ENCODE measurements at regions not wholly inside any gene's neighbourhood (a gene's known extent, or its start where the extent isn't known, plus 50 kb on each side); places are given as distances from the start of the nearest gene placed in this dataset.
"Not testable (repeated sequence)": the region's sequence is repeated elsewhere in the genome, so short reads cannot be mapped to it uniquely, and the experiment has no call there.

DNA sequence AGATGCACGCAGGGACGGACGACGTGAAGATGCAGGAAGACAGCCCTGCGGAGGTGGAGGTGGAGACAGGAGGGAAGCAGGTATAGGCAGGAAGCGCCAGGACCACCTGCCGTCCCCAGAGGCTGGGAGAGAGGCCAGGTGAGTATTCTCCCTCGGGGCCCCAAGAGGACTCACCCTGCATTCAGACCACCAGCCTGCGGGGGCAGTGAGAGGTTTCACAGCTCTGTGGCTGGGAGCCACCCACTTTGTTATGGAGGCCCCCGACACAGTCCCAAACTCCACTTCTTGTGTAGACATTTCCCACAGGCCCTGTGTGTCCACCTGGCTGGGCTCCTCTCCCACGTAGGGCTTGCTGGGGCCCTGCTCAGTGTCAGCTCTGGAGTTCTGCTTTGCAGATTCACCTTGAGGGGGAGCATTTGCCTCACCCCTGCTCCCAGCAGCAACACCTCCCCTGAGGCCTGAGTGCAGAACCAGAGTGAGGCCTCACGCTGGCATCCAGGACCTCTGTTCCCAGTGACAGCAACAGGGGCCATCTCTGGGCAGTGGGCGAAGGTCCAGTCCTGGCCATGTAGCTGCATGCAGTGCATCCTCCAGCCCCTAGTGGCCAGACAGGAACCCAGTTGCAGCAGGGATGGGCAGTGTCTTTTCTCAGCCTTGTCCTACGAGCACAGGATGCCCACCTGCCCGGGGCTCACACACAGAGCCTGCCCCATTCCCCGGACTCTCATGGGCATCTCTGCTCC lies 119.4 kb upstream of the IQSEC1 start:
- DNase-seq: no peak

DNA sequence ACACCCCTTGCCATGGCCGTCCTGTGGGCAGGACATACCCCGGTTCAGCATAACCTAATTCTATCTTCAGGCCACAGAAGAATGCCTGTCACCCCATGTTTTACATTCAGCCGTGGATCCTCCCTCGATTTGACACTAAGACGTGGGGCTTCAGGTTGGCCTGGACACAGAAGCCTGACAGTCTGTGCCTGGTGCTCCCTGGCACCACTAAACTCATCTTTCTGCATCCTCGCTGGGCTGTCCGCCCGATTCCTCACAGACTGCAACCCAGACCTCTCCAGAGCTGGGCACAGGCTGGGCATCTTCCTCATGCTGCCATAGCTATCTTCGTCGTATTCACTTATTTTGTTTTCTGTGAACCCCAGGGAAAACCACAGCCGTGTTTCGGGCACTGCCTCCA lies 117.8 kb upstream of the IQSEC1 start:
- DNase-seq: no peak

DNA sequence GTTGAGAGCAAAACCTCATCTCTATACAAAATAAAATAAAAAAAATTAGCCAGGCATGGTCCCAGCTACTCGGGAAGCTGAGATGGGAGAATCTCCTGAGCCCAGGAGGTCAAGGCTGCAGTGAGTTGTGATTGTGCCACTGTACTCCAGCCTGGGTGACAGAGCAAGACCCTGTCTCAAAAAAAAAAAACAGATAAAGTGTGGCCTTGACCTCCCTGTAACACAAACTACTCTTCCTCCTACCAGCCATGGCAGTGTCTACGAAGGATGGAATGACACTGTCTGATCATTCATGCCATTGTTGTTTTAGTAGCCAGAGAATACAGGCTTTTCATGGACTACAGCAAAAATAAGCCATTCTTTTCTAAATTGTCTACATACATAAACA lies 117.1 kb upstream of the IQSEC1 start:
- DNase-seq: no peak

DNA sequence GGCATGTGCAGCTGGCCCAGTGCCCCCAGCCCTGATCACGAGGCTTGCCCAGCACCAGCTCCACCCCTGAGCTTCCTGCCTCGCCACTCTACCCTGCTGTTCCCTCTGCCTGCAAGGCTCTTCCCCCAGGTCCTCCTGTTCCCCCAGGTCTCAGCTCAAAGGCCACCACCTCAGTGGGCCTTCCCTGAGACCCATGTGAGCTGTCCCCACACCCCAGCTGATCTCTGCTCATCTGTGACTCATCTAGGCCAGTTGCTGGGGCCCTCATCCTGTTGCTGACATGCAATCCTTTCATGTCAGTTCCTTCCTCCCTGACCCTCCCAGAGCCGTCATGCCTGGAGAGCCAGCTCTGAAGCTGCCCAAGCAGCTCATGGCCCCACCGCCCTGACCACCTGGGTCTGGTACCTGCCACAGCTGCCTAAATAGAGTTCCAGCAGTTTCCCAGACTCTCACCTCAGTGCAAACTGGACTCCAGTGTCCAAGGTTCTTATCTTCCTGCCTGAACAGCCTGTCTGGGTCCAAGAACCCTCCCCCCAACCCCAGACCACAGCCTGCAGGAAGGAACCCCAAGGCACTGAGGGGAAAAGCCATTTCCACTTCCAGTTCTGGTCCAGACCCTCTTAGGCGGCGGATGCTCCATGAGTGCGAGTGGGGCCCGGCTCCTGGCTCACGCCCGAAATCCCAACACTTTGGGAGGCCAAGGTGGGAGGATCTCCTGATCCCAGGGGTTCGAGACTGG lies 116.6 kb upstream of the IQSEC1 start:
- no peak for DNase-seq

DNA sequence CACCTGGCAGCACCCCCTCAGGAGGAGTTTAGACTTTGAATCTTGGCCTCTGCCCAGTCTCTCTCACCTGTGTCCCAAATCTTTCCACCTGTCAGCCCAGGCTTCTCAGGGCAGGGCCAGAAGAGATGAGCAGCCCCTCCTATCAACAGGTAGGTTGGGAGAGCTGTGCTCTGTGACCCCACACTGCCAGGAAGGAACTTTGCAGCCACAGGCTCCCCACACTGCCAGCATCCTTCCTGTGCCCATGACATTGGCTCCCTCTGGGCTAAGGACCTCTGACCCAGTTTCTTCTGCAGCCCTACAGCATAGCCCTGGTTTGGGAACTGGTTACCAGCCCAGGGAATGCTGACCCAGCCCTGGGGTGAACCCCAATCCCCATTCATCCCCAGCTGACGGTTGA lies 115.7 kb upstream of the IQSEC1 start:
- no peak for DNase-seq

DNA sequence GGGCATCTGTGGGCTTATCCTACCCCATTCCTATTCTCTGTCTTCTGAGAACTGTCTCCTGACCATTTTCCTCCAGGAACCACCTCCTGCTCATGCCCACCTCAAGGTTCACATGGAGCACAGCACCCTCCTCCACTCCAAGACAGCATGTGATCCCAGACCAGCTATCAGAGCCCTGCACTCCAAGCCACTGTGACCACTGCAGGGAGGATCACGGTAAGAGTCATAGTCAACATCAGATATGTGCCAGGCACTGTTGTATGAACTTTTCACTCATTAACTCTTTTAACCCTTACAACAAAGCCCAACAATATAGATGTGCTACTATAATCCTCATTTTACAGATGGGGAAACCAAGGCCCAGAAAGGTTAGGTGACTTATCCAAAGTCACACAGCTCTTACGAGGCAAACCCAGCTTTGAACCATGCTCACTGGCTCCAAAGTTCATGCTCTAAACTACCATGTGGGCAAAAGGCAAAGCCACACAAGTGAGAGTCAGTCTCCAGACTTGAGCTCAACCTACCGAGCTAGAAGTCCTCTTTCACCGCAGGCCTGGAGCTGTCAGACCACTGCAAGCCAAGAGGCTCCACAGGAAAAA lies 115.1 kb upstream of the IQSEC1 start:
- no peak for DNase-seq

DNA sequence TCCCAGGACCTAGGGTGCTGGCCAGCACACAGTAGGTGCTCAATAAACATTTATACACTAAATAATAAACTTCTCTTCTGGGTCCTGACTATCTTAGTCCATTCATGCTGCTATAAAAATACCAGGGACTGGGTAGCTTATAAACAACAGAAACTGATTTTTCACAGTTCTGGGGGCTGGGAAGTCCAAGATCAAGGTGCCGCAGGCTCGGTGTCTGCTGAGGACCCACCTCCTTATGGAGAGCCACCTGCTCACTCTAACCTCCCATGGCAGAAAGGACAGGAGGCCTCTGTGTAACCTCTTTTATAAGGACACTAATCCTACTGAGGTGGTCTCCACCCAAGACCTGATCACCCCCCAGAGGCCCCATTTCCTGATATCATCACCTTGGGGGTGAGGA lies 114.4 kb upstream of the IQSEC1 start:
- no peak for DNase-seq

DNA sequence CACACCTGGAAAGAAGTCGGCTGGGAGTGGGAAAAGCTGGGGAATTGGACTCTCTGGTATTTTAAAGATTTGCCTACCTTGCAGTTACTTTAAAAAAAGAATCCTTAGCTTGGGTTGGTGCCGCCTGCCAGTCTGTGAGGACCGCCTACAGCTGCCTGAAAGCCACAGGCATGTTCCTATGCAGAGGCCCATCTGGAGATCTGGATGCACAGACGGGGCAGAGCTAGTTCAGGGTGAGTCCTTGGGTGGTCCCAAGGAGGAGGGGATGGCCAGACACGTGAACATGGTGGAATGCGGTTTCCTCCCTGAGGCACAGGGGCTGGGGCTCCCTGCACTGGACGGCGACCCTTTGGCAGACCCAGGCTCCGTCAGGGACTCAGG lies 113.2 kb upstream of the IQSEC1 start:
- DNase-seq: no peak

DNA sequence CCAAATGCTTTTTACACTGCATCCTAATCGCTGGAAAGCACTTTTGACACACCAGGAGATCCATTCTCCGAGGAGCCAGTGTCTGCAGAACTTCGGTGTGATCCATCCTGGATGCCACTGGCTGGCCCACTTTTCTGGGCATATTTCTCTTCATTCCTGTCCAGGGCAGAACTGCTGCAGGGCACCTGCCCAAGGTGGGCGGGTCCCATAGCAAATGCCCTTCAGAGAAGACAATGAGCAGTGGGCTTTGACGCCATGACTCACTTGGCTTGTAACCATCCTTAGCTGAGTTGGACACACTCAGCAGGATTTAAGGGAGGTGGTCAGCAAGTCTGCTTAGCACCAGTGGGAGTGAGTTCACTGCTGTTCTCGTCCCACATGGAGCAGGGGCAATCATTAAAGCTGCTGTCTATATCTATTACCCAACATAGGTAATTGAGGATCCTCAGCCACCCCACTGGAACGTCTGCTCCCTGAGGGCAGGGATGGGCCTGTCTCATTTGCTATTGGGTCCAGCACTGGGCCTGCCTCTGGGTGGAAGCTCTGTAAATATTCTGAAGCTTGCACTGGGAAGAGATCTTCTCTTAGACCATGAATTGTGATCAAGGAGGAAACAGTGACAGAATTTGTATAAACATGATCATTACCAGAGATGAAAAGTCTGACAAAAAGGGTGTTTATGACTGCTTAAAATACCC lies 112.7 kb upstream of the IQSEC1 start:
- no peak for DNase-seq

DNA sequence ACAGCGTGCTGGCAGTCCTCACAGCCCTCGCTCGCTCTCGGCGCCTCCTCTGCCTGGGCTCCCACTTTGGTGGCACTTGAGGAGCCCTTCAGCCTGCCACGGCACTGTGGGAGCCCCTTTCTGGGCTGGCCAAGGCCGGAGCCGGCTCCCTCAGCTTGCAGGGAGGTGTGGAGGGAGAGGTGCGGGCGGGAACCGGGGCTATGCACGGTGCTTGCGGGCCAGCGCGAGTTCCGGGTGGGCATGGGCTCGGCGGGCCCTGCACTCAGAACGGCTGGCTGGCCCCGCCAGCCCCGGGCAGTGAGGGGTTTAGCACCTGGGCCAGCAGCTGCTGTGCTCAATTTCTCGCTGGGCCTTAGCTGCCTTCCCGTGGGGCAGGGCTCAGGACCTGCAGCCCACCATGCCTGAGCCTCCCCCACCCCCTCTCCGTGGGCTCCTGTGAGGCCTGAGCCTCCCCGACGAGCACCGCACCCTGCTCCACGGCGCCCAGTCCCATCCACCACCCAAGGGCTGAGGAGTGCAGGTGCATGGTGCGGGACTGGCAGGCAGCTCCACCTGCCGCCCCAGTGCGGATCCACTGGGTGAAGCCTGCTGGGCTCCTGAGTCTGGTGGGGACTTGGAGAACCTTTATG lies 106.5 kb upstream of the IQSEC1 start:
- DNase-seq: not testable (repeated sequence)

DNA sequence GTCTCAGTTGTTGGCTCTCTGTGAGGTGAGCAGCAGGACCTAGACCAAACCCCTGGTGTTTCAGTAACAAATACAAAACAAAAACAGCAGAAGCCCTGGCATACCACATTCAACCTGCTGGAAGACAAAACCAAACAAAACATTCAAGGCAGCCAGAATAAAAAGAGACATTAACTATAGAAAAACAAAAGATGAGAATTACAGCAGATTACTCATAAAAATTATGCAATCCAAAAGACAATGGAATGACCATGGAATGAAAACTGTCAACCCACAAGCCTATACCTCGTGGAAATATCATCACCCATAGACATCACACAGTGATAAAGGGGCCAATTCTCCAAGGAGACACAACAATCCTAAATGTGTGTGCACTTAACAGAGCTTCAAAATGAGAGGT lies 106.0 kb upstream of the IQSEC1 start:
- DNase-seq: no peak

DNA sequence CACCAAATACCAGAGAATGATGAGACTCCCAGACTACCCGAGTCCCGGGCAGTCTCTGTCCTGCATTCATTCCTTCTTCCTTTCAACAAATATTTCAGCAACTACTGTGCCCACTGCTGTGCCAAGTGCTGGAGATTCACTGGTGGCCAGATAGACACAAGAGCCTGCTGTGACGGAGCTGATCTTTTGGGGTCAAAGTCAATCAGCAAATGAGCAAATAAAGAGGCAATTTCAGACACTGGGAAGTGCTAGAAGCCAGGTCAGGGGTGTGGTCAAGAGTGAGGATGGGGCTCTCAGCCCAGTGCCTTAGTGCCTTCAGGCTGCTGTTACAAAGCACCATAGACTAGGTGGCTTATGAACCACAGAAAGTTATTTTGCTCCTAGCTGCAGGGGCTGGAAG lies 104.9 kb upstream of the IQSEC1 start:
- no peak for DNase-seq

DNA sequence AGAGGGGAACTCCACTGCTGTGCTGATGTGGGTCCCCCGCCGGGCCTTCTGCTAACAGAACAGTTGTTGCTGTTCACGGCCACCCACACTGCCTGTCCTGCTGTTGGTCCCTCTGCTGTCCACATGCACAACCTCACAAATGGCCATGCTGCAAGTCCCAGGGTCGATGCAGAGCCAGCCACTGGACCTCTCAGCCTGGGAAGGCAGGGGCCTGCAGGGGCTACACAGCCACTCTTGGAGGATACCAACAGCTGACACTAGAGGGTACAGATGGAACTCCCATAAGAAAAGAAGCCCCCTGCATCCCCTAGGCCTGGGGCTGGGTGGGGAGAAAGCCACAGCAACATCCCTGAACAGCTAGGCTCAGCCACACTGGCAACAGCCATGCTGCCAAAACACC lies 104.4 kb upstream of the IQSEC1 start:
- DNase-seq: no peak

DNA sequence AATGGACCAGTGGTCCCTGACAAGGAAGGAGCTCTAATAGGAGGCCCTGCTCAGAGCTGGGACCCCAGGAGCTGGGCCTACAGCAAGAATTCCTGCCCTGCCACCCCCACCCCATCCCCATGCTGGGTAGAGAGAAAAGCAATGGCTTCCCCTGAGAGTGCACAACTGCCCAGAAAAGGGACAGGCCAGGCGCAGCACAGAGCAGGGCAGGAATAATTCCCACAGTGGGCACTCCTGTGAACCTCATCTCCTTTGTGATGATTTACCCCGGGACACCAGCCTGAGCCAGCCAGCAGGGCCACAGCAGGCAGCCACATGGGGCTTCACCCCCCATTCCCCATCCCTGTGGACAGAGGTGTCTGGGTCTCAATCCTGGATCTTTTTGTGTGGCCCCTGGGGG lies 104.0 kb upstream of the IQSEC1 start:
- DNase-seq: no peak

DNA sequence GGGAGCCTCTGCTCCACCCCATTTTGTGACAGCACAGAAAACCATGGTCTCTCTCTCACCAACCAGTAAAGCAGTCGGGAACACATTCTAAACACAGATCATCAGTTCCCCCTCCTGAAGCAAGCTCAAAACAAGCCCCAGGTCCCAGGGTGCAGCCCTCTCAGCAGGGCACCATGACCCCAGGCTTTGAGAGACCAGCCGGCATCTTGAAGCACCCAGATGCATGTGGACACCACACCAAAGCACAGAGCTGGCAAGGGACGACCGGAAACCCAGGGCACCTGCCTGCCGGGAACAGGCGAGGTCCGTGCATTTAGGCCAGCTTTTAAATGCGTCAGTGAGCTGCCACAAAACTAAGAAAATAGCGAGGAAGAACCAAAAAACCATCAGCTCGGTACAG lies 103.2 kb upstream of the IQSEC1 start:
- no peak for DNase-seq

DNA sequence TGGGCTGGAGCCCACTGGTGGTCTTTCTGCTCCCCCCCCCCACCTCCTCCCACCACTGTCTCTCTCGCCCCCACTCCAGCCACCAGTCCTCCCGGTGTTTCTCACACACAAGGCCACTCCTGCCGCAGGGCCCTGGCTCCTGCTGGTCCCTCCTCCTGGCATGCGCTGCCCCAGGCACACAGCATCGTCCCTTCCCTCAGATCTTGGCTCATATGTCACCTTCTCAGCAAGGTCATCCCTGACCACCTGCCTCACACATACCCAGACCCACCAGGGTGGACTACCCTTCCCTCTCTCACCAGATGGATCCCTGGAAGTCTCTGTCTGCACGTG lies 101.5 kb upstream of the IQSEC1 start:
- DNase-seq: no peak

DNA sequence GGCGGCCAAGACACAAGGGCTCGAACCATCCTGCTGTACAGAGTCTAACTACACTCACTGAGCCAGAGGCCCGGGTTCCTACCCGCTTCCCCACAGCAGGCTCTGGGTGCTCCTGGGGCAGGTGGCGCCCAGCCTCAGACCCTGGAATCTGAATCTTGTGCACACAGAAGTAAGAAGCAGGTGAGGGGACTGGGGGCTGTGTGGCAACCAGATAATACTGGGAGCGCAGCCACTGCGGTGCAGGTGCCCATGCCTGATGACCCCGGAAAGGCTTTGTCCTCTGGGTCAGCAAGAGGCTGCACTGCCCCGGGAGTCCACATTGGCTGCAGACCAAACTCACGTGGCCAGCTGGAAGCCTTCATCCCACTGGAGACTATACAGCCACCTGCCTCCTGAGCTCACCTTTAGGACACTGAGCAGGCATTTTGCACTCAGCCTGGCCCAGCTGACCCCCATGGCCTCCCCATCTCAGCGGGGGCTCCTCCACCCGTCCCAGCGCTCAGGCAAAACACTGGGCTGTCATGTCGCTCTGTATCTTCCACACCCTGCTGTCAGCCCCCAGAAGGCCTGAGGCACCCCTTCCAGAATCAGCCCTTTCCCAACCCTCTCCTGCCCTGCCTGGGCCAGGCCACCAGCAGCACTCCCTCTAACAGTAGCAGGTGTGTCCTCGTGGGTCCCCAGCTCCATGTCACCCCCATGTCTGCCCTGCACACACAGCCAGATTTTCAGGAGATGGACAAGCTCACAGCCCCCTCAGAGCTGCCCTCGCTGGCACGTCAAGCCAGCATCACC lies 101.0 kb upstream of the IQSEC1 start:
- DNase-seq: no peak

DNA sequence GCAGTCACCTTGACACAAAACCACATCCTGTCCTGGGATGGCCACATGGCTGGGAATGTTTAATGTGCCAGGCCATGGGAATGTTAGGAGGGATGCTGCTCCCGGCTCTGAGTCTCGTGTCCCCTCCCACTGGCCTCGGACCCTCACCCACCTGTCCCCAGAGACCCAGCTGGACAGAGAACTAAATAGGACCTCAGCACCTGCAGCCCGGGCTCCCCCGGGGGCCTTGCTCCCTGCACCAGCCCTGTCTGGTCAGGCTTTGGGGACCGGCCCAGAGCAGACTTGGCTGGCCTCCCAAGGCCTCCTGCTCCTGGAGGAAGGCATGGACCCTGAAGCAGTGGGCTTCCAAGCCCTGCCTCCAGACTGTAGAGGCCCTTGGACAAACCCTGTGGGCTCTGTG lies 100.0 kb upstream of the IQSEC1 start:
- DNase-seq: no peak

DNA sequence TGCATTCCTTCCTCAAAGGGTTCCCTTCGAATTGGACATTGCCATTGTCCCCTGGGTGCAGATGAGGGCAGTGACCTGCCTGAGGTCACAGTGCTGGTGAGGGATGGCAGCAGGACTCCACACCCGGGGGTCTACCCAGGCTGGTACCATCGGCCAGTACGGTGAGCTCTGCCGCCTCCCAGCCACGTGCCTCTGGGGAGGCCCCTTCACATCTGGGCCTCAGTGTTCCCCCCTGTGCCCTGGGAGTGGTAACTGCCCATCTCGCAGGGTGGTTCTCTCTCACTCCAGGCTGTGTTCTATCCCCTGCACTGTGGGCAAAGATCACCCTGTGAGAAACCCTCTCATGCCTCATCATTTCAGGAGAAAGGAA lies 99.4 kb upstream of the IQSEC1 start:
- DNase-seq: no peak

DNA sequence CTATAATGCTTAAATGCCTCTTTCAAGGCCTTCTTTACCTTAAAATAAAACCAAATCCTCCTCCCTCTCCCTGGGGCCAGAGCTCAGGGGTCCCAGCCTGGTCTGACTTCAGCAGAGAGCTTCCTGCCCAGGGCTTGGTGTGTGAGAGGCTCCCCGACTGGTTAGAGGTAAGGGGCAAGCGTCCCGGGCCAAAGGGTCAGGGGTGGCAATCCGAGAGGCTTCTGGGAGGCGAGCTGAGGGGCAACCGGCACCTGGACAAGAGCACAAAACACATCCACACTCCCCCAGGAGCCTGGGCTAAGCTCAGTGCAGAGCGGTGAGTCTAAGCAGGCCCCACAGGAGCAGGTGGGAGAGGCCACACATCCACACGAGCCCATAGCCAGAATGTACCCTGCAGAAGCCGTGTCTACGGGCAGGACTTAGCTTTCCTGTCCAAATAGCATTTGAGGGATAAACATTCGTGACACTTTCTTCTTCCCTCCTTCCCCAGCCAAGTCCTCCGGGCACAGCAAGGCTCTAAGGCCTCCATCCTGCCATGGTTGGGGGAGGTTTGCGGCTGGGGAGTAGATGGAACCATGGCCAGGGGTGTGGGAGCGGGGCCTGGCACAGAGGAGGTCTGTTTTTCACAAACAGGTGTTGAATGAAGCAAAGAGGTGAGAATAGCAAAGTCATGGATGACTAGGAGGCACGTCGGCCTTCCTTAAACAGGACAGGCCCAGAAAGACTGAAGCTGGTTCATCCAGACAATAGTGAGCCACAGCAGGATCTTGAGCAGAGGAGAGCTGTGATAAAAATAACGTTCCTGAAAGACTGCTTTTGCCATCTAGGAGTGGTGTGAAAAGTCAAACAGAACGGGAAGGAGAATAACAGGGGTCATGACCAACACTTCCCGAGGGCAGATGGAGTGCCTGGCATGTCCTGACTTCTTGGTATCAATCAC lies 98.7 kb upstream of the IQSEC1 start:
- no peak for DNase-seq

DNA sequence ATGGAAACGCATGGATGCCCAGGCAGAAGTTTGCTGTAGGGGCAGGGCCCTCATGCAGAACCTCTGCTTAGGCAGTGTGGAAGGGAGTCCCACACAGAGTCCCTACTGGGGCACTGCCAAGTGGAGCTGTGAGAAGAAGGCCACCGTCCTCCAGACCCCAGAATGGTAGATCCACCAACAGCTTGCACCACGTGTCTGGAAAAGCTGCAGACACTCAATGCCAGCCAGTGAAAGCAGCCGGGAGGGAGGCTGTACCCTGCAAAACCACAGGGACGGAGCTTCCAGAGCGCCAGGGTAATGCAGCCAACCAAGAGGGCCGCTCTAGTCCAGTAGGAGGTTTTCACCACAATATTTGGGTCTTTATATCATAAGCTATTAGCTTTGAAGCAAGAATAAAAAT lies 97.1 kb upstream of the IQSEC1 start:
- no peak for DNase-seq

DNA sequence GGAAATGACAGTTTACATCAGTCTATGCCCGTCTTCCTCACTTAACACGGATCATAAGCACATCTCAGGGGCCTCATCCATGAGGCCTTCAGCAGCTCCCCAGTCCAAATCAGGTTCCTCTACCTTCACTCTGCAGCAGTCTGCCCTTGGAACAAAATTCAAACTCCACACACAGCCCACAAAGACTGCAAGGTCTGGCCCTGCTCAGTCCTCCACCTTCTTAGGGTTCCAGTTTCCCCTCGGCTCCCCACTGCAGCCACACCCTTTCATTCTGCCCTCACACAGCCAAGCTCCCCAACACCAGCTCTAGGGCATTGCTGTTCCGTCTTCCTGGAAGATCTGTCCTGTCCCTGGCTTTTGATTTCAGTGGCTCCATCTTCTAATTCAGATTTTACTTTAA lies 95.2 kb upstream of the IQSEC1 start:
- no peak for DNase-seq
